ENCODE measurements at regions not wholly inside any gene's neighbourhood (a gene's known extent, or its start where the extent isn't known, plus 50 kb on each side); places are given as distances from the start of the nearest gene placed in this dataset.

DNA sequence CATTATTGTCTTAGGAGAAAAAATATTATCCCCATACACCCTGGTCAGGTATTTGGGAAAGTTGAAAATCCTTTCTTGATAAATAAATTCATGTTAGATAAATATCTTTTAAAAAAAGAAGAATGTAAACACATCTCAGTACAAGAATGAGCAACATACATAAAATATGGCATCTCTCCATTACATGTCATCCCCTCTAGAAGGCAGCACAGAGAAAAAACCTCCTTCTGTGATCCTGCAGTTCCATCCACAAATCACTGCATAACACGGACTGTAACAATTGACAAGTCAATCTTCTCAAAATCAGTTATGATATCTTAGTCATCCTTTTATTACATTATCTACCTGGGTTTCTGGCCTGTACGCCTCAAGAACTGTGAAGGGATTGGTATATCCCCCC, 683.9 kb upstream of the KLHL1 start:
- H2BK5ac ChIP-seq (ENCODE audit: insufficient read length, low read length) = no peak overlapping the region
- no peak overlapping the region for H3K27ac ChIP-seq (ENCODE audit: insufficient read length, low read depth, low read length)
- H3K4me1 Mint-ChIP-seq = no peaks in the 10 kb centered on the region
- no peak overlapping the region for H4K91ac ChIP-seq (ENCODE audit: insufficient read length, low read depth, low read length)
- H3K4ac ChIP-seq (ENCODE audit: low read depth, low read length) = no peak overlapping the region
- H2BK12ac ChIP-seq (ENCODE audit: insufficient read length, low read depth, low read length) = no peak overlapping the region
- H2BK120ac ChIP-seq (ENCODE audit: low read depth, low read length, poor library complexity, severe bottlenecking) = no peak overlapping the region
- no peaks in the 10 kb centered on the region for H3K36me3 Mint-ChIP-seq (ENCODE audit: insufficient read depth in 1 of 3, low read depth in 3 of 3)
- DNase-seq = no peak
- no peak overlapping the region for H3K18ac ChIP-seq (ENCODE audit: insufficient read length, low read depth, low read length)
- H3T11ph ChIP-seq (ENCODE audit: low read length) = no peak overlapping the region
- H3K4me3 Mint-ChIP-seq = no peak overlapping the region
- no peak overlapping the region for H4K5ac ChIP-seq (ENCODE audit: insufficient read length, low read depth, low read length)
- H4K8ac ChIP-seq (replicated peaks; ENCODE audit: insufficient read length, low read depth, low read length) = no peak overlapping the region
- no peaks in the 10 kb centered on the region for H4K20me1 ChIP-seq (ENCODE audit: control insufficient read depth, insufficient read depth, insufficient read length)
- no peak overlapping the region for H3K14ac ChIP-seq (ENCODE audit: insufficient read depth, low read length)
- no peaks in the 10 kb centered on the region; the same call in 1 of the 2 replicates for H3K27me3 Mint-ChIP-seq (ENCODE audit: low read depth)
- no peak overlapping the region for H3K23ac ChIP-seq (ENCODE audit: insufficient read length, low read depth, low read length)
- no peaks in the 10 kb centered on the region for H3K79me1 ChIP-seq (ENCODE audit: insufficient read depth, low read depth, low read length, poor library complexity, severe bottlenecking)
- H2AK5ac ChIP-seq (ENCODE audit: insufficient read length, low read length) = no peak overlapping the region
- no peak overlapping the region for H2BK15ac ChIP-seq (ENCODE audit: low read depth, low read length)
- H3K9ac ChIP-seq (ENCODE audit: extremely low read depth, insufficient read length, low read length) = no peak overlapping the region
- no peak overlapping the region for H2BK20ac ChIP-seq (ENCODE audit: low read depth, low read length, poor library complexity, severe bottlenecking)
- H3K4me2 ChIP-seq (ENCODE audit: insufficient read depth, insufficient read length, low read length) = no peak overlapping the region
- no peaks in the 10 kb centered on the region for H3K23me2 ChIP-seq (ENCODE audit: insufficient read length, low read depth, low read length, poor library complexity, severe bottlenecking)
- no peak overlapping the region for H3K56ac ChIP-seq (ENCODE audit: insufficient read length, low read depth, low read length)
- H3K79me2 ChIP-seq (ENCODE audit: insufficient read depth, low read length) = no peaks in the 10 kb centered on the region
- H3K4me1 ChIP-seq (ENCODE audit: insufficient read depth, low read length) = no peaks in the 10 kb centered on the region
- no peak overlapping the region for H3K27ac Mint-ChIP-seq
- H3K9me3 ChIP-seq (ENCODE audit: control insufficient read depth, low read depth, low read length) = no peaks in the 10 kb centered on the region
- no CpG with 5 or more reads among the region's 2 CpGs for WGBS (ENCODE audit: extremely low coverage, insufficient read length, low lambda C conversion rate)
- H3K9me3 Mint-ChIP-seq = no peaks in the 10 kb centered on the region
- H3K27me3 ChIP-seq (ENCODE audit: insufficient read depth, low read length) = no peaks in the 10 kb centered on the region
- TF ChIP-seq, protein P1, sequence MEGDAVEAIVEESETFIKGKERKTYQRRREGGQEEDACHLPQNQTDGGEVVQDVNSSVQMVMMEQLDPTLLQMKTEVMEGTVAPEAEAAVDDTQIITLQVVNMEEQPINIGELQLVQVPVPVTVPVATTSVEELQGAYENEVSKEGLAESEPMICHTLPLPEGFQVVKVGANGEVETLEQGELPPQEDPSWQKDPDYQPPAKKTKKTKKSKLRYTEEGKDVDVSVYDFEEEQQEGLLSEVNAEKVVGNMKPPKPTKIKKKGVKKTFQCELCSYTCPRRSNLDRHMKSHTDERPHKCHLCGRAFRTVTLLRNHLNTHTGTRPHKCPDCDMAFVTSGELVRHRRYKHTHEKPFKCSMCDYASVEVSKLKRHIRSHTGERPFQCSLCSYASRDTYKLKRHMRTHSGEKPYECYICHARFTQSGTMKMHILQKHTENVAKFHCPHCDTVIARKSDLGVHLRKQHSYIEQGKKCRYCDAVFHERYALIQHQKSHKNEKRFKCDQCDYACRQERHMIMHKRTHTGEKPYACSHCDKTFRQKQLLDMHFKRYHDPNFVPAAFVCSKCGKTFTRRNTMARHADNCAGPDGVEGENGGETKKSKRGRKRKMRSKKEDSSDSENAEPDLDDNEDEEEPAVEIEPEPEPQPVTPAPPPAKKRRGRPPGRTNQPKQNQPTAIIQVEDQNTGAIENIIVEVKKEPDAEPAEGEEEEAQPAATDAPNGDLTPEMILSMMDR (conservative IDR thresholded peaks at IDR 0.05) = peak; percentile 52
- no peak overlapping the region for H2AFZ ChIP-seq (ENCODE audit: low read length)
